ENCODE measurements at regions not wholly inside any gene's neighbourhood (a gene's known extent, or its start where the extent isn't known, plus 50 kb on each side); places are given as distances from the start of the nearest gene placed in this dataset.
"Not testable (repeated sequence)": the region's sequence is repeated elsewhere in the genome, so short reads cannot be mapped to it uniquely, and the experiment has no call there.

GRCh38 chr14:105678996-105679958, 152.9 kb downstream of the TMEM121 start:
- not testable (repeated sequence) for TF ChIP-seq POLR2AphosphoS5 (IDR thresholded peaks at IDR 0.05; ENCODE audit: low read depth, low read length); TAF1 (IDR thresholded peaks at IDR 0.05; ENCODE audit: borderline replicate concordance, low read depth, low read length)
